ENCODE measurements at regions not wholly inside any gene's neighbourhood (a gene's known extent, or its start where the extent isn't known, plus 50 kb on each side); places are given as distances from the start of the nearest gene placed in this dataset.

GRCh38 chr6:90978046-90978445 is 391.2 kb upstream of the MAP3K7 start:
- H3K27ac ChIP-seq (ENCODE audit: insufficient read length, low read depth, low read length): no peak overlapping the region
- no peak overlapping the region for H3K14ac ChIP-seq (ENCODE audit: insufficient read depth, low read length)
- H2BK15ac ChIP-seq (ENCODE audit: low read depth, low read length): no peak overlapping the region
- no peak overlapping the region for H2BK120ac ChIP-seq (ENCODE audit: low read depth, low read length, poor library complexity, severe bottlenecking)
- H3K9ac ChIP-seq (ENCODE audit: extremely low read depth, insufficient read length, low read length): no peak overlapping the region
- no peak overlapping the region for H4K8ac ChIP-seq (replicated peaks; ENCODE audit: insufficient read length, low read depth, low read length)
- H3K4me2 ChIP-seq (ENCODE audit: insufficient read depth, insufficient read length, low read length): no peak overlapping the region
- H3T11ph ChIP-seq (ENCODE audit: low read length): no peak overlapping the region
- Mint-ChIP-seq H3K4me3 (no peak overlapping the region), H3K27me3 (ENCODE audit: low read depth) (no peaks in the 10 kb centered on the region), H3K27ac (no peak overlapping the region), H3K4me1 (no peaks in the 10 kb centered on the region; a peak in 1 of 4 replicates), H3K9me3 (no peaks in the 10 kb centered on the region), H3K36me3 (ENCODE audit: insufficient read depth in 1 of 3, low read depth in 3 of 3) (no peaks in the 10 kb centered on the region)
- no peak overlapping the region for H2BK5ac ChIP-seq (ENCODE audit: insufficient read length, low read length)
- no CpG with 5 or more reads among the region's 4 CpGs for WGBS (ENCODE audit: extremely low coverage, insufficient read length, low lambda C conversion rate)
- DNase-seq: no peak
- H4K5ac ChIP-seq (ENCODE audit: insufficient read length, low read depth, low read length): no peak overlapping the region
- no peak for TF ChIP-seq CTCF (conservative IDR thresholded peaks at IDR 0.05)
- no peak overlapping the region for H2AK5ac ChIP-seq (ENCODE audit: insufficient read length, low read length)
- H3K9me3 ChIP-seq (ENCODE audit: control insufficient read depth, low read depth, low read length): no peaks in the 10 kb centered on the region
- H3K56ac ChIP-seq (ENCODE audit: insufficient read length, low read depth, low read length): no peak overlapping the region
- H2BK12ac ChIP-seq (ENCODE audit: insufficient read length, low read depth, low read length): no peak overlapping the region
- H3K23ac ChIP-seq (ENCODE audit: insufficient read length, low read depth, low read length): no peak overlapping the region
- no peaks in the 10 kb centered on the region for H3K79me2 ChIP-seq (ENCODE audit: insufficient read depth, low read length)
- no peaks in the 10 kb centered on the region for H4K20me1 ChIP-seq (ENCODE audit: control insufficient read depth, insufficient read depth, insufficient read length)
- no peaks in the 10 kb centered on the region for H3K27me3 ChIP-seq (ENCODE audit: insufficient read depth, low read length)
- H4K91ac ChIP-seq (ENCODE audit: insufficient read length, low read depth, low read length): no peak overlapping the region
- H2AFZ ChIP-seq (ENCODE audit: low read length): no peak overlapping the region
- no peak overlapping the region for H3K18ac ChIP-seq (ENCODE audit: insufficient read length, low read depth, low read length)
- no peak overlapping the region for H3K4ac ChIP-seq (ENCODE audit: low read depth, low read length)
- H3K79me1 ChIP-seq (ENCODE audit: insufficient read depth, low read depth, low read length, poor library complexity, severe bottlenecking): no peaks in the 10 kb centered on the region
- no peak overlapping the region for H2BK20ac ChIP-seq (ENCODE audit: low read depth, low read length, poor library complexity, severe bottlenecking)
- H3K23me2 ChIP-seq (ENCODE audit: insufficient read length, low read depth, low read length, poor library complexity, severe bottlenecking): no peaks in the 10 kb centered on the region
- no peaks in the 10 kb centered on the region for H3K4me1 ChIP-seq (ENCODE audit: insufficient read depth, low read length)

All from H9 (cell line).